ENCODE measurements at regions not wholly inside any gene's neighbourhood (a gene's known extent, or its start where the extent isn't known, plus 50 kb on each side); places are given as distances from the start of the nearest gene placed in this dataset.

DNA sequence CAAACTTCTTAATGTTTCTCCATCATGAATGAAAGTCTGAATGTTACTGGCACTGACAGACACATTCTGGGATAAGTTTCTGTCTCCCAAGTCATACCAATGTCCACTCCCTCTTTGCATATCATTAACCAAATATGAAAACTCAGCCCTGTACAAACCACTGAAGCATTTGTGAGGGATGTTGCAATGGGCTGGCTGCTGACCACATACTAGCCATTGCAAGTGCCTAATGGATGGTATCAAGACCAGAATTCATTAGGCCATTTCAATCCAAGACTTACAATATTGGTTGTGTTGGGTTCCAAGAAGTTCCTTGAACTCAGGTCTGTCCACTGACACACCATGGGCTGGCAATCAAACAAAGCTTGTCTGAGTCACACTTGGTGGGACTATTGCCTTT lies 73.8 kb downstream of the CBLN2 start:
- Histone ChIP-seq H3K9ac (ENCODE audit: low read length) (no peak overlapping the region), H3K36me3 (replicated peaks; ENCODE audit: insufficient read depth, low read length) (no peaks in the 10 kb centered on the region), H3K9me3 (replicated peaks; ENCODE audit: insufficient read depth, low read length) (no peaks in the 10 kb centered on the region), H3K9me2 (replicated peaks; ENCODE audit: insufficient read depth, low read length) (no peaks in the 10 kb centered on the region), H4K20me1 (ENCODE audit: insufficient read depth, low read length) (no peaks in the 10 kb centered on the region), H3K79me2 (ENCODE audit: low read length) (no peaks in the 10 kb centered on the region), H3K4me3 (ENCODE audit: low read length) (no peak overlapping the region), H3K4me2 (ENCODE audit: low read depth, low read length) (no peak overlapping the region), H3K27ac (ENCODE audit: low read length) (no peak overlapping the region), H3K27me3 (replicated peaks; ENCODE audit: insufficient read depth, low read length) (no peaks in the 10 kb centered on the region), H3K4me1 (ENCODE audit: low read length) (no peaks in the 10 kb centered on the region), H2AFZ (ENCODE audit: low read length) (no peak overlapping the region), H3F3A (ENCODE audit: insufficient read depth, low read length) (no peaks in the 10 kb centered on the region)
- TF ChIP-seq EZH2phosphoT487 (IDR thresholded peaks at IDR 0.05; ENCODE audit: low read length) (no peak), EZH2 (optimal IDR thresholded peaks at IDR 0.05; ENCODE audit: low read depth, low read length) (no peak)
- TF ChIP-seq, protein P1, sequence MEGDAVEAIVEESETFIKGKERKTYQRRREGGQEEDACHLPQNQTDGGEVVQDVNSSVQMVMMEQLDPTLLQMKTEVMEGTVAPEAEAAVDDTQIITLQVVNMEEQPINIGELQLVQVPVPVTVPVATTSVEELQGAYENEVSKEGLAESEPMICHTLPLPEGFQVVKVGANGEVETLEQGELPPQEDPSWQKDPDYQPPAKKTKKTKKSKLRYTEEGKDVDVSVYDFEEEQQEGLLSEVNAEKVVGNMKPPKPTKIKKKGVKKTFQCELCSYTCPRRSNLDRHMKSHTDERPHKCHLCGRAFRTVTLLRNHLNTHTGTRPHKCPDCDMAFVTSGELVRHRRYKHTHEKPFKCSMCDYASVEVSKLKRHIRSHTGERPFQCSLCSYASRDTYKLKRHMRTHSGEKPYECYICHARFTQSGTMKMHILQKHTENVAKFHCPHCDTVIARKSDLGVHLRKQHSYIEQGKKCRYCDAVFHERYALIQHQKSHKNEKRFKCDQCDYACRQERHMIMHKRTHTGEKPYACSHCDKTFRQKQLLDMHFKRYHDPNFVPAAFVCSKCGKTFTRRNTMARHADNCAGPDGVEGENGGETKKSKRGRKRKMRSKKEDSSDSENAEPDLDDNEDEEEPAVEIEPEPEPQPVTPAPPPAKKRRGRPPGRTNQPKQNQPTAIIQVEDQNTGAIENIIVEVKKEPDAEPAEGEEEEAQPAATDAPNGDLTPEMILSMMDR (IDR thresholded peaks at IDR 0.05; ENCODE audit: low read length) = no peak
- DNase-seq = no peak

DNA sequence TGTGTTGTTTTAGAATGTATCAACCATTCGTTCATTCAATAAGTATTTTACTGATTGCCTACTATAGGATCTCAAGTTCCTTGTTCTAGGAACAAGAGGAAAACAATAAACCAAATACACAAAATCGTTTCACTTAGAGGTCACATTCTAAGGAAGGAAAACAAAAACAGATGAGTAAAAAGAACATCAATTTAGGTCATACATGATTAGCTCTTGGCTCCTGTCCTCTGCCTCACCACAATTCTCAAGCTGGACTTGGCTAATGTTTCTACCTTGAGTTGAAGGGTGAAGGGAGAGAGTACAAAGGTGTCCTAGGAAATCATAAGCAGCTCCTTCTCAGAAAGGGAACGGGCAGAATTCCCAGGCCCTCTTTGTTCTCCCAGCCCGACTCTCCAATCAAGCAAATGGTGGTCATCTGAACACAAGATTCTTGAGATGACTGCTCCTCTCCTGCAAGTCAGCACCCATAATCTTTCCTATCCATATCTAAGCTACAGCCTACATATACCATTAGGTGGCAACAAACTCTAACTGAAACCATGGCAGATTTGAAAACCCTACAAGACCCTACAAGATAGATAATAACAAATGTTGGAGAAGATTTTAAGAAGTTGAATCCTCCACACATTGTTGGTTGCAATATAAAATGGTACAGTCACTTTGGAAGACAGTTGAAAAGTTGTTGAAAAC lies 76.0 kb downstream of the CBLN2 start:
- no peak overlapping the region for H3K4me2 ChIP-seq (ENCODE audit: low read depth, low read length)
- DNase-seq = no peak
- no peaks in the 10 kb centered on the region for H3K4me1 ChIP-seq (ENCODE audit: low read length)
- H4K20me1 ChIP-seq (ENCODE audit: insufficient read depth, low read length) = no peaks in the 10 kb centered on the region
- no peak overlapping the region for H3K4me3 ChIP-seq (ENCODE audit: low read length)
- H2AFZ ChIP-seq (ENCODE audit: low read length) = no peak overlapping the region
- H3K9me3 ChIP-seq (replicated peaks; ENCODE audit: insufficient read depth, low read length) = no peaks in the 10 kb centered on the region
- no peaks in the 10 kb centered on the region for H3K36me3 ChIP-seq (replicated peaks; ENCODE audit: insufficient read depth, low read length)
- H3K9ac ChIP-seq (ENCODE audit: low read length) = no peak overlapping the region
- H3K27me3 ChIP-seq (replicated peaks; ENCODE audit: insufficient read depth, low read length) = no peaks in the 10 kb centered on the region
- H3F3A ChIP-seq (ENCODE audit: insufficient read depth, low read length) = no peaks in the 10 kb centered on the region
- TF ChIP-seq, protein P1 (IDR thresholded peaks at IDR 0.05; ENCODE audit: low read length) = no peak
- no peak for TF ChIP-seq EZH2 (optimal IDR thresholded peaks at IDR 0.05; ENCODE audit: low read depth, low read length)
- TF ChIP-seq EZH2phosphoT487 (IDR thresholded peaks at IDR 0.05; ENCODE audit: low read length) = no peak
- no peak overlapping the region for H3K27ac ChIP-seq (ENCODE audit: low read length)
- H3K79me2 ChIP-seq (ENCODE audit: low read length) = no peaks in the 10 kb centered on the region
- H3K9me2 ChIP-seq (replicated peaks; ENCODE audit: insufficient read depth, low read length) = no peaks in the 10 kb centered on the region

DNA sequence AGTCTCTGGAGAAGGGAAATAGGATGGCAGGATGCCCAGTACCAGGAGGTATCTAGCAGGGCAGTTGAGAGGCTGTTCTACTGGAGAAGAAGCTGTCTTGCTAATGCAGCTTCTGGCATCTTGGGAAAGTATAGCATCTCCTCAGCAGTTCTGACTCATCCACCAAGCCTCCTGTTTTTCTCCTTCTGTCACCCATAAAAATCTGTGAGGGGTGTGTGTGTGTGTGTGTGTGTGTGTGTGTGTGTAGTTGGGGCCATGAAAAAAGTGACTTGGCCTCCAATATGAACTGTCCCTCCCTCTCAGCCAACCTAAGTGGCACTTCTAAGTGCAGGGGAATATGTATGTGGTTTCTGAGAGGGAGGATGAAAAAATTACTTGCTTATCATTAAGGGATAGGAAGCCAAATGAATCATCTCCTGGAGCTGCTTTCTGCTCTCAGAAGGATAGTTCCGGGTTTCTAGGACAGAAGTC lies 83.9 kb downstream of the CBLN2 start:
- Histone ChIP-seq H3K9ac (ENCODE audit: low read length) (no peak overlapping the region), H3K4me1 (ENCODE audit: low read length) (no peaks in the 10 kb centered on the region), H4K20me1 (ENCODE audit: insufficient read depth, low read length) (no peaks in the 10 kb centered on the region), H3K27ac (ENCODE audit: low read length) (no peak overlapping the region), H3K27me3 (replicated peaks; ENCODE audit: insufficient read depth, low read length) (no peaks in the 10 kb centered on the region), H3K9me3 (replicated peaks; ENCODE audit: insufficient read depth, low read length) (no peaks in the 10 kb centered on the region), H3K4me2 (ENCODE audit: low read depth, low read length) (no peak overlapping the region), H3K79me2 (ENCODE audit: low read length) (no peaks in the 10 kb centered on the region), H3K9me2 (replicated peaks; ENCODE audit: insufficient read depth, low read length) (no peaks in the 10 kb centered on the region), H3F3A (ENCODE audit: insufficient read depth, low read length) (no peaks in the 10 kb centered on the region), H3K4me3 (ENCODE audit: low read length) (no peak overlapping the region), H3K36me3 (replicated peaks; ENCODE audit: insufficient read depth, low read length) (no peaks in the 10 kb centered on the region), H2AFZ (ENCODE audit: low read length) (no peak overlapping the region)
- no peak for DNase-seq
- TF ChIP-seq EZH2 (optimal IDR thresholded peaks at IDR 0.05; ENCODE audit: low read depth, low read length) (no peak), EZH2phosphoT487 (IDR thresholded peaks at IDR 0.05; ENCODE audit: low read length) (no peak)
- TF ChIP-seq, protein P1 (IDR thresholded peaks at IDR 0.05; ENCODE audit: low read length) = no peak
